Prostate gland (tissue), 2 donors: ENCODE measurements at regions not wholly inside any gene's neighbourhood (a gene's known extent, or its start where the extent isn't known, plus 50 kb on each side); places are given as distances from the start of the nearest gene placed in this dataset.

Experiments
- POLR2AphosphoS5 ChIP-seq: sonication (generic); formaldehyde crosslinking; IDR thresholded peaks from one replicate; pipeline ENCODE4 v1.6.1; 2017; ENCODE audit warnings: antibody characterized with exemption
- TF ChIP-seq, protein P1 (sequence below), 4 experiments: fragments of 200-600 bp in 2 of 4; fragments of 450-650 bp in 2 of 4; sonication (generic) in 2 of 4; IDR thresholded peaks; 1 replicate in 3 of 4; 2 replicates in 1 of 4; pipeline ENCODE4 v1.5.1; 2016 to 2019; ENCODE audit warnings: antibody characterized with exemption in 4 of 4, mild to moderate bottlenecking in 2 of 4, moderate library complexity in 2 of 4

DNA sequence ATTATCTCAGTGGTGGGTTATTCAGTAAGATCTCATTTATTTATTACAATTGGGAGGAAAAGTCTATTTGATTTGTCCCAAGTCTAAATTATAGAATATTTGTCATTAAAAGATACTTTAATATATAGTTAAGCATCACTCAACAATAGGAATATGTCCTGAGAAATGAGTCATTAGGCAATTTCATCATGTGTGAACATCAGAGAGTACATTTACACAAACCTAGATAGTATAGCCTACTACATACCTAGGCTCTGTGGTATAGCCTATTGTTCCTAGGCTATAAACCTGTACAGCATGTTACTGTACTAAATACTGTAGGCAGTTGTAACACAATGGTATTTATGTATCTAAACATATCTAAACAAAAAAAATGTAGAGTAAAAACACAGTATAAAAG, 135.0 kb upstream of the RASA1 start:
- TF ChIP-seq, protein P1, sequence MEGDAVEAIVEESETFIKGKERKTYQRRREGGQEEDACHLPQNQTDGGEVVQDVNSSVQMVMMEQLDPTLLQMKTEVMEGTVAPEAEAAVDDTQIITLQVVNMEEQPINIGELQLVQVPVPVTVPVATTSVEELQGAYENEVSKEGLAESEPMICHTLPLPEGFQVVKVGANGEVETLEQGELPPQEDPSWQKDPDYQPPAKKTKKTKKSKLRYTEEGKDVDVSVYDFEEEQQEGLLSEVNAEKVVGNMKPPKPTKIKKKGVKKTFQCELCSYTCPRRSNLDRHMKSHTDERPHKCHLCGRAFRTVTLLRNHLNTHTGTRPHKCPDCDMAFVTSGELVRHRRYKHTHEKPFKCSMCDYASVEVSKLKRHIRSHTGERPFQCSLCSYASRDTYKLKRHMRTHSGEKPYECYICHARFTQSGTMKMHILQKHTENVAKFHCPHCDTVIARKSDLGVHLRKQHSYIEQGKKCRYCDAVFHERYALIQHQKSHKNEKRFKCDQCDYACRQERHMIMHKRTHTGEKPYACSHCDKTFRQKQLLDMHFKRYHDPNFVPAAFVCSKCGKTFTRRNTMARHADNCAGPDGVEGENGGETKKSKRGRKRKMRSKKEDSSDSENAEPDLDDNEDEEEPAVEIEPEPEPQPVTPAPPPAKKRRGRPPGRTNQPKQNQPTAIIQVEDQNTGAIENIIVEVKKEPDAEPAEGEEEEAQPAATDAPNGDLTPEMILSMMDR (IDR thresholded peaks at IDR 0.05) = no peak
- TF ChIP-seq POLR2AphosphoS5 = no peak
